Fibroblast of peridontal ligament (primary cell): ENCODE measurements at regions not wholly inside any gene's neighbourhood (a gene's known extent, or its start where the extent isn't known, plus 50 kb on each side); places are given as distances from the start of the nearest gene placed in this dataset.
A peak's percentile ranks its signal among the peaks of the same experiment; 100 is the strongest.
"Not testable (repeated sequence)": the region's sequence is repeated elsewhere in the genome, so short reads cannot be mapped to it uniquely, and the experiment has no call there.

Source experiments
- DNase-seq: peaks from one replicate; pipeline ENCODE4 v3.0.0-alpha.2; 2010; ENCODE audit errors: extremely low read depth

DNA sequence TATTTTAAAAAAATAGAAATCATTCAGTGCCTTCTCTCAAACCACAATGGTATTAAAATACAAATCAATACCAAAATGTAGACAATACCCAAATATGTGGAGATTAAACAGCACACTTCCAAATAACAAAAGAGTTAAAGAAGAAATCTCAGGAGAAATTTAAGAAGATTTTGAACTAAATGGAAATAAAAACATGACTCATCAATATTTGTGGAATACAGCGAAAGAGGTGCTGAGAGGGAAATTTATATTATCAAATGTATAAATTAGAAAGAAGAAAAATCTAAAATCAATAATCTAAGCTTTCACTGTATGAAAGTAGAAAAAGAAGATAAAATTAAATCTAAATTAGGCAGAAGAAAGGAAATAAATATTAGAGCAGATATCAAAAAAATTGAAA lies 233.1 kb downstream of the RPIA start:
- DNase-seq: no peak

DNA sequence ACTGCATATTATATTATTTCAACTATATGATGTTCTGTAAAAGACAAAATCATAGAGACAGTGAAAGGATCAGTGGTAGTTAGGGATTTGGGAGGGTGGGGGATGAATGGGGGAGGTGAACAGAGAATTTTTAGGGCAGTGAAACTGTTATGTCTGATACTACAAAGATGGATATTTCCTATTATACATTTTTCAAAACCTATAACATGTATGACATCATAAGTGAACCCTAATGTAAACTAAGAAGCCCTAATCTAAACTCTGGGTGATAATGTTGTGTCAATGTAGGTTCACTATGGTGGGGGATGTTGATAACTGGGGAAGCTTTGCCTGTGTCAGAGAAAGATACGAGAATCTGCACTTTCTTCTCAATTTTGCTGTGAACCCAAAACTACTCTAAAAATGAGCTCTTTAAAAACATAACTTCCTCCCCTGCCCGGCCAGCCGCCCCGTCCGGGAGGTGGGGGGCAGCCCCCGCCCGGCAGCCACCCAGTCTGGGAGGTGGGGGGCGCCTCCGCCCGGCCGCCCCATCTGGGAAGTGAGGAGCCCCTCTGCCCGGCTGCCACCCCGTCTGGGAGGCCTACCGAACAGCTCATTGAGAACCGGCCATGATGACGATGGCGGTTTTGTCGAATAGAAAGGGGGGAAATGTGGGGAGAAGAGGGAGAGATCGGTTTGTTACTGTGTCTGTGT lies 234.4 kb downstream of the RPIA start:
- DNase-seq: no peak

DNA sequence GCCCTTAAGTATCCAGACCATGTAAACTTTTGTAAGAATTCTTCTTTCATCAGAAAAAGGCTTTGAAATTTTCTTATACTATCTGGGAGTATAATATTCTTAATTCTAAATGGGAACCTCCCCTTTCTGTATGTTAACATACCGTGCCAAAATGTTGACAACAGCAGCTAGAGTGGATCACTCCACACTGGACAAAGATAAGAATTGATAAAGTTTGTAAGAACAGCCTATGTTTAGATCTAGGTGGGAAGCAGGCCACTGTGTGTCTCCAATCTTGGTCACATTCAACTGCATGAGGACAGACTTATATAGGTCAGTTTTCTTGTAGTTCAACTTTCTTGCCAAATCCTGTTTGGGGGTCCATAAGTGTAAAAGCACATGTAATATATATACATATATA lies 235.7 kb downstream of the RPIA start:
- no peak for DNase-seq

DNA sequence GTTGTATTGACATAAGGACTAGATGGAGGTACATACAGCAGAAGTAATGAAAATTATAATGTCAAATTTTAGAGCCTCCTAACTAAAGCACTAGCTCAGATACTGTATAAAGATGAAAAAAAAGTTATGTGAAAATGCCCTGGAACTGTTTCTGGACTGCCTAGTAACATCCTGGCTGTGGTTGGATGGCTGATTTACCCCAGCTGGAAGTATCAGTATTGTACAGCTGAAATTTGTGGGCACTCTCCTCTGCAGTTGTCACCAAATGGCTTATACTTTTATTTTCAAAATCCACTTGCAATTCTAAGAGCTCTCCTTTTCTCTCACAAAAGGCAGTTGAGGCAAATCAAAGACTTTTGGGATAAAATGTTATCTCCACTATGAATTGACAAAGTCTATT lies 239.2 kb downstream of the RPIA start:
- no peak for DNase-seq

DNA sequence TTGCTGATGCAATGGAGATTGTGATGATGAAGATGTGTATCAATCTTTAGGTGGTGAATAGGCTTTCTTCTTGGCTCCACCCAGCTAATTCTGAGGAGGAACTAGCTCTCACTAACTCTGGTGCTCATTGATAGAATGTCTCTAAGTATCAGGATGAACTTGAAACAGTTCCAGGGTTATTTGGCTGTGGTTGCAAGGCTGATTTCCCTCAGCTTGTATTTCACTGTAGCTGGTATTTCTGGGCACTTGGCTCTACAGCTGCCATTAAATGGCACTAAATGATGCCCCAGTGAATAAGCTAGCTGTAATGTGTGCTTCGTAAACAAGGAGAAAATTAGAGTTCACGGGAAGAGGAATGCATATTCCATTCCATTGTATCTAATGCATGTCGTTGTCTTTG lies 241.2 kb downstream of the RPIA start:
- no peak for DNase-seq

DNA sequence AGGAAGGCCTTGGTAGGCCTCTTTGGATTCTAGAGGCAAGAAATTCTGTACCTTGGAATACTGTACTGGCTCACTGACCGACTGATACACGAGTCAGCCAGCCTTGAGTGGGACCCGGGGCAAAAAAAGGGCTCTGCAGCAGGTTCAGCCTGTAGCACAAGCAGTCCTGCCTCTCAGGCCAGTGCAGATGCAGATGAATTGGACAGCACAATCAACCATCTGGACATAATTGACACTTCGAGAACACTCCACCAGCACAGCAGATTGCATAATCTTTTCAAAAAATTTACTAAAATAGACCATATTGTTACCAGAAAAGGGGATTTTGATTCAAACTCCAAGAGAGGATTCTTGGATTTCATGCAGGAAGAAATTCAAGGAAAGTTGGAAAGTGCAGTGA lies 241.6 kb downstream of the RPIA start:
- no peak for DNase-seq

DNA sequence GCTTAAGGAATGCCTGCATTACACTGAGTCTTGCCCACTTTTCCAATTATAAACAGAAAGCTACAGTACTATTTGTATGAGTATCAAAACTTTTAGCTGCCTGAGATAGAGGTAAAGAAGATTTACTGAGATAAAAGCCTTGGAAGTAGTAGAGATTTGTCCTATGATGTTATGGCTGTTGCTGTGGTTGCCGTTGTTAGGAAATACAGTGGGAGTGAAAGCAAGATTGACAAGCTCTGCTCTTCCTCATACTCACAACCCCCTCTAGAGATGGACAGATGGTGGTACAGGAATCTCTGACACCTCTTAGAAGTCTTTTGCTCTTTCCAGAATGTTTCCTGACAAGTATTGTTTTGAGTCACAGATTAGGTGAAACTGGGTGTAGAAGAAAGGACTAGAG lies 242.5 kb downstream of the RPIA start:
- DNase-seq: no peak

DNA sequence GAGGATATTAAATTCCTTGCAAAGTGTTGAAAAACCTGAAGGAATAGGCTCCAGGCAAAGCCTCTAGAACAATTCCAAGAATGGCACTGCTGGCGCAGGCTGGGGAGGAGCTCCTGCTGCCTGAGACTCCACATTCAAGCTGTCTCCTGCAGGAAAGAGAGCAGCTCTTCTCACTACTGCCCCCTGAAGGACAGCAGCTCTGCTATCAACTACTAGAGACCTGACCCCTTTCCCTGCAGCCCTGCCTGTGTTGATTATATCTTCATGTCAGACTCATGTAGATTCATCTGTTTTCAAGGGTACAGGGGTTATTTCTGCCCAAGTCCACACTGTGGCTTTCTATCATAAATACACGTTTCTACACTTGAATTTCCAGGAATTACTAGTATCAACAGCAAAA lies 249.7 kb downstream of the RPIA start:
- DNase-seq: not testable (repeated sequence)

DNA sequence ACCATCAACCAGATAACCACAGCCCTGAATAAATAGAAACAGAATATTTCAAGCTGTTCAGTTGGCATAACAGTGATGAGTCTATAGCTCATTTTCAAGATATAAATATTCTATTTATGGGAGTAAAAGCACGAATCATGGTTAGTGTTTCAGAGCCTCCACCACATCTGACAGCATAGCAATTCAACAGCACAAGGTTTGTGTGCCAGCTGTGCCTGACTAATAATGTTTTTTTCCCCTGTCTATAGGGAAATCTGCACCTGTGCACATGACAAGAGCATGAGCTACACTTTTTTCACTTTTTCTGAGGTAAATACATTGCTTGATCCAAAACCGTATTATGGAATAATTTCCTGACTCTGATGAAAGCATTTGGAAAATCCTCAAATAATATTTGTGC lies 251.3 kb downstream of the RPIA start:
- no peak for DNase-seq

DNA sequence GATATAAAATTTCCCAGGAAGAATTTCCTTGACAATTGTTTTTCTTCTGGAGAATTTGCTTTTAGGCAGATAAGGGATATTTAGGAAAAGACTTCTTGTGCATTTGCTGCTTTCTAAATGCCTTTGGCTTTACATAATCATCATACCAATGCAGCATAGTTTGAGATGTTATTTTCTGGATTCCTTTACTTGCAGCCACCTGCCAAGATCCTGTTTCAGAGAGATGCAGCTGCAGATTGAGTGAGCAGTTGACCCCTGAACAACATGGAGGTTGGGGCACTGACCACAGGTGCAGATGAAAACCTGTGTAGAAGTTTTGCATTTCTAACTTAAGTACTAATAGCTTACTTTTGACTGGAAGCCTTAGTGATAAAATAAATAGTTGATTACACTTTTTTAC lies 257.9 kb downstream of the RPIA start:
- no peak for DNase-seq

DNA sequence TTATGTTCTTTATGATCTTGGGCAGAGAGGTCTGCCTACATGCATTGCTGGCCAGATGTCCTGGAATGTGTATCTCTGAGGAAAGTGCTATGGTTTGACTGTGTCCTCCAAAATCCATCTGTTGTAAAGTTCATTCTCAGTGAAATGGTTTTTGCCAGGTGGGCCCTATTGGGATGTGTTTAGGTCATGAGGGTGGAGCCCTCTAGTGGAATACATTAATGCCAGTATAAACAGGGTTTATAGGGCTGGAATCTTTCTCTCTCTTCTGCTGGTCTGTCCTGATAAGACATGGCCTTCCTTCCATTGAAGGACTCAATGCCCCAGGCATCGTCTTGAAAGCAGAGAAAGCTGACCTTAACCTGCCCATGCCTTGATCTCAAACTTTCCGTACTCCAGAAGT lies 258.5 kb downstream of the RPIA start:
- DNase-seq: no peak

DNA sequence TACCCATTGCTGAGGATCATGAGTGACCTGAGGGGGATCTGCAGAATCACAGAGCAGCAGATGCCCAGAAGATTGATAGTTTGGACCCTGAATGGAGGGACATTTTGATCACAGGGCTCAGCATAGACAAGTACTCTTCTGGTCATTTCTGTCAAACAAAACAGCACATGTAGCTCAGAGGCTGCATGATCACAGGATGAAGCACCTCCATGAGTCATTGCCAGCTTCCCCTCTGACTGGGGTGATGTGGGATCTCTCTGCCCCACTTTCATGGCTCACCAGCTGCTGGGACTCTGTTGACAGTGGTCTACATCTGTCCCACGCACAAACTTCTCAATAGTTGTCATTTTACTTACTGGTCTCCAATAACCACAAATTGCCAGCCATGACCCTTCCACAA lies 264.1 kb downstream of the RPIA start:
- DNase-seq: no peak

DNA sequence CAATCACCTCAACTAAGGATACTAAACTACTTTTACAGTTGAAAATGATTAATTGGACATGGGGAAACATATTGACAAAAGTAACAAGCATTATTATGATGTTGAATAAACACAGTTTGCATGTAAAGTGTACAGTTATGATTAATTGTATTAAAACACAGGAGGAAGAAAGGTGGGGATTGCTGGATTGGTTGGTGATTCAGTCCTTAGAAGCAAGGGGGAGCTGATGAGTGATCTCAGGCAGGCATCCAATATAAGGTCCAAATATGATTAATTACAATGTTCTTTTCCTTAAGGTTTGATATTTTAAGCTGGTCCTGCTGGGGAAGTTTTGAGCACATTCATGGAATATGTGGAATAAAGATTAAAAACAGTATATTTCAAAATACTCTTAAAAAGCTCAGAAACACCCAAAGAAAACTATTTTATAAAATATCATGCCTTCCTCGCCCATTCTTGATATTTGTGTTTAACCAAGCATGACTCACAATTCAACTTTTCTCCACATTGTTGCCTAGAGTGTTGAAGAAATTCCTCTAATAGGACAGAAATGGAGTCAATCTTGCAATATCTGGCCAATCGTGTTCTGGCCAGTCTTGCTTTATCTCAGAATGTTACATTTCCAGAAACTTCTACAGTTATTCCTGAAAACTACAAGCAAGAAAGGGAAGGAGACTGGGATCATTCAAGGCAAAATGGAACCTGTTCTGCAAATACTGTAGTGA lies 268.2 kb downstream of the RPIA start:
- DNase-seq: peak; percentile 7

DNA sequence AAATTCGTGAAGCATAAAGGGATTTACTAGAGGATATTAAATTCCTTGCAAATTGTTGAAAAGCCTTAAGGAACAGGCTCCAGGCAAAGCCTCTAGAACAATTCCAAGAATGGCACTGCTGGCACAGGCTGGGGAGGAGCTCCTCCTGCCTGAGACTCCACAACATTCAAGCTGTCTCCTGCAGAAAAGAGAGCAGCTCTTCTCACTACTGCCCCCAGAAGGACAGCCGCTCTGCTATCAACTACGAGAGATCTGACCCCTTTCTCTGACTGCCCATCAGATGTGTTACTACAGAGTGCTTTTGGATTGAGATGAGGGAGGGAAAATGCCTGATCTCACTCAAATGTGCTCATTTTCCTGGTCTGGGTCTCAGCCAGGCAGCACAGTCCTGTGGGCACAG lies 269.9 kb downstream of the RPIA start:
- DNase-seq: not testable (repeated sequence)

DNA sequence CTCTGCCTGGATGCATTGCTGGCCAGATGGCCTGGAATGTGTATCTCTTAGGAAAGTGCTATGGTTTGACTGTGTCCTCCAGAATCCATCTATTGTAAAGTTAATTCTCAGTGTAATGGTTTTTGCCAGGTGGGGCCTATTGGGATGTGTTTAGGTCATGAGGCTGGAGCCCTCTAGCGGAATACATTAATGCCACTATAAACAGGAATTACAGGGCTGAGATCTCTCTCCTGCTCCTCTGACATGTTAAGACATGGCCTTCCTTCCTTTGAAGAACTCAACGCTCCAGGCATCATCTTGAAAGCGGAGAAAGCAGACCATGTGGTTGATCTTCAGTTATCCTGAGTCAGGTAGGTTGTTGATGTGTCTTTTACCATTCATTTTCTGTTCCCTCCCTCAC lies 276.4 kb downstream of the RPIA start:
- peak; percentile 5 for DNase-seq

DNA sequence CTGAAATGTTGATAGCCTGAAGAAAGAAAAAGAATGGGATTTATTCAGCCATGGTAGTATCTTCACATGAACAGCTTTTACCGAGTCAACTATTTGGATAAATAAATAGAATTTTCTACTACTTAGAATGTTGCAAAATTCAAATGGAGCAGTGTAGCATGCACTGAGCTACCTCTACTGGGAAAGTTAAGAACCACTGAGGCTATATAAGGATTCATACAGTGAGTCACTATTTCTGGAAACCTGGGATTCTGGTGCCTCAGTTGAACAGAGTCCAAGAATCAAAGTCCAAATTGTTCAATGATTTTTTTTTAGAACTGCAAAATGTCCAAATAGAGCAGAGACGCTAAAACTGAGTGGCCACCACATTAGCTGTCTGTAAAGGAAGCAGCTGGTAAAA lies 286.5 kb downstream of the RPIA start:
- not testable (repeated sequence) for DNase-seq

DNA sequence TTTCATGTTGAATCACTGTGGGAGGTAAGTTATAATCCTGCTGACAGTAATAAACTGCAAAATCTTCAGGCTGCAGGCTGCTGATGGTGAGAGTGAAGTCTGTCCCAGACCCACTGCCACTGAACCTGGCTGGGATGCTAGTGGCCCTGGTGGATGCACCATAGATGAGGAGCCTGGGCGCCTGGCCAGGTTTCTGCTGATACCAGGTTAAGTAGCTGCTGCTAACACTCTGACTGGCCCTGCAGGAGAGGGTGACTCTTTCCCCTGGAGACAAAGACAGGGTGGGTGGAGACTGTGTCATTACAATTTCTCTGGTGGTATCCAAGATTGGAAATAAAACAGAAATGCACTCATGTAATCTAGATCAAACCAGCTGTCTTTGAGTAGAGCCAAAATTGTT lies 287.0 kb downstream of the RPIA start:
- not testable (repeated sequence) for DNase-seq

DNA sequence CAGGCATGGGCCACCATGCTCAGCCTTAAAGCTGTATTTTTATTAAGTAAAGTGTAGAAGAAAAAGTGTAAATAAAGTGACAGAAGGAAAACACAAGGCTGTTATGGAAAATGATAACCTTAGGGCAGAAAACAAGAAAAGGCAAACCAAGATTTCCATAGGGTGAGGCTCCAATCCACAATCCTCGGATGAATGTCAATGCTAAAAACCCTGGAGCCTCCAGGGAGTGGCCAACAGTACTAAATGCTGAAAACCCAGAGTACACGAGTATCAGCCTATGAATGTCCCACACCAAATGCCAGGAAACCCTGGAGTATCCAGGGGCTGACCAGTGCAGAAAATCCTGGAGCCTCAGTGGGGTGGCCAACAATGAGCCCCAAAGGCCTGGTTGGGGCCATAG lies 292.6 kb downstream of the RPIA start:
- not testable (repeated sequence) for DNase-seq

DNA sequence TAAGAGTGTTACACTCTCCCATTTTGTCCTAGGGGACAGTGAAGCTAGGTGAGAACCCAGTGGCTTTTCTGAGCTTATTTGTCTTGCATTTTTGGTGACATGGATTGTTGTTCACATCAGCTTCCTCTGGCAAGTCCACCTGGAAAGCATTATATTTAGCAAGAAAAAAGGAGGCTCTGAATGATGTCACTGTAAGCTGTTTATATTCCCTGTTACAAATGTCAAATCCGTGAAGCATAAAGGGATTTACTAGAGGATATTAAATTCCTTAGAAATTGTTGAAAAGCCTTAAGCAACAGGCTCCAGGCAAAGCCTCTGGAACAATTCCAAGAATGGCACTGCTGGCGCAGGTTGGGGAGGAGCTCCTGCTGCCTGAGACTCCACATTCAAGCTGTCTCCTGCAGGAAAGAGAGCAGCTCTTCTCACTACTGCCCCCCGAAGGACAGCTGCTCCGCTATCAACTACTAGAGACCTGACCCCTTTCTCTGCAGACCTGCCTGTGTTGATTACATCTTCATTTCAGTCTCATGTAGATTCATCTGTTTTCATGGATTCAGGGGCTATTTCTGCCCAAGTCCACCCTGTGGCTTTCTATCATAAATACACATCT lies 295.4 kb downstream of the RPIA start:
- DNase-seq: not testable (repeated sequence)

DNA sequence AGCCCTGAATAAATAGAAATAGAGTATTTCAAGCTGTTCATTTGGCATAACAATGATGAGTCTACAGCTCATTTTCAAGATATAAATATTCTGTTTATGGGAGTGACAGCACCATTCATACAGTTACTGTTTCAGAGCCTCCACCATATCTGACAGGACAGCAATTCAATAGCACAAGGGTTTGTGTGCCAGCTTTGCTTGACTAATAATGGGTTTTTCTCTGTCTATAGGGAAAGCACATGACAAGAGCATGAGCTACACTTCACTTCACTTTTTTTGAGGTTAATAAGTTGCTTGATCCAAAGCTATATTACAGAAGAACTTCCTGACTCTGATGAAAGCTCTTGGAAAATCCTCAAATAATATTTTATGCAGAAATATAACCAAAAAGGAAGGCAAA lies 297.1 kb downstream of the RPIA start:
- DNase-seq: not testable (repeated sequence)

DNA sequence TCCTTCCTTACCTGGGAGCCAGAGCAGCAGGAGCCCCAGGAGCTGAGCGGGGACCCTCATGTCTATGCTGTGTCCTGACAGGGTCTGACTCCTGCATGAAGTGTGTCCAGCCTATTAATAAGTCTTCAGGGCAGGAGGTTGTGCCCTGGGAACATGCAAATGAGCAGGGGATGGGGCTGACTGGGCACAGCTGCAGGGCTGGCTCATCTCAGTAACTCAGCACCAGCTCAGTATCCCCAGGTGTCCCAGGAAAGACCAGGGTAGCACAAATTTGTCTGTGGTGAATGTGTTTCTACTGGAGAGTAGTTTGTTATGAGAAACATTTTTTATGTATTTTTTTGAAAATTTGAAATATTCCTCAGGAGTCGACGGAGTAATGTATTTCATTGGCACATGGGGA lies 301.3 kb downstream of the RPIA start:
- DNase-seq: not testable (repeated sequence)

DNA sequence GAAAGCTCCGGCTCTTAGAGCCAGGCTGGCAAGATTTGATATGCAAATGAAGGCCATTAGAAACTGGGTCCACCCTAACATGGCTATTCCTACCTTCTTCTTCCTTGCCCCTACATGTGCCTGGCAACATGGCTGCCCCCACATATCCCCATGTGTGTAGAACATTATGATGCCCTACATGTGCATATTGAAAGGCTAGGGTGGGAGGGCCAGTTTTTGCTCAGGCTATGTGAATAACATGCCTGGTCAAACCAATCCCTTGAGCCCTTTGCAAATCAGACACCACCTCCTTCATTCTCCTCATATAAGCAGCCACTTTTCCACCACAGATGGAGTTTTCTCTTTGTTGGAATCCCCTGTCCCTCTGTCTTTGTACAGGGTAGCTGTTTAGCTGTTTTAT lies 303.4 kb downstream of the RPIA start:
- DNase-seq: not testable (repeated sequence)

DNA sequence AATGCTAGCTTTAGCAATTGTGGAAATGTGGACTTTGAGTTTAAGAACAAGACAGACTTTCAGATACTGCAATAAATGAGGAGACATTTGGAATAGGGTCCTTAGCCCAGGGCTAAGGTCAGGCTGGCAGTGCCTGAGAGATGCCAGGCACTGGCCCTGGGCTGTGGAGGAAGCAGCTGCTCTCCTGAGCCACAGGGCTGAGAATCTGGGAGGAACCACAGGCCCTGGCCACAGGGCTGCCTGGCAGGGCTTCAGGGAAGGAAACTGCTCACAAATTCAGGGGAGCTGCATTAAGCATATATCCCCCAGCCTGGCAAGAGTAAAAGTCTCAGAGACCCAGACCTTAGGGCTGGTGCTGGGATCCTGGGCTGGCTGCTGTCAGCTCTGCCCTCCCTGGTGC lies 305.1 kb downstream of the RPIA start:
- not testable (repeated sequence) for DNase-seq
